Retinal pigment epithelial cell (primary cell): ENCODE measurements at regions not wholly inside any gene's neighbourhood (a gene's known extent, or its start where the extent isn't known, plus 50 kb on each side); places are given as distances from the start of the nearest gene placed in this dataset.

Experiments
- DNase-seq: peaks from one replicate; pipeline ENCODE4 v3.0.0-alpha.2; 2010; ENCODE audit warnings: low read depth
- H3K4me3 ChIP-seq: 2 replicates; pipeline ENCODE4 v1.5.1; 2011; ENCODE audit warnings: mild to moderate bottlenecking, low read length, control low read depth, moderate library complexity
- TF ChIP-seq, protein P1 (sequence below): conservative IDR thresholded peaks from 2 replicates; pipeline ENCODE4 v1.5.1; 2011; ENCODE audit warnings: low read depth, low read length, control low read depth, inconsistent platforms

DNA sequence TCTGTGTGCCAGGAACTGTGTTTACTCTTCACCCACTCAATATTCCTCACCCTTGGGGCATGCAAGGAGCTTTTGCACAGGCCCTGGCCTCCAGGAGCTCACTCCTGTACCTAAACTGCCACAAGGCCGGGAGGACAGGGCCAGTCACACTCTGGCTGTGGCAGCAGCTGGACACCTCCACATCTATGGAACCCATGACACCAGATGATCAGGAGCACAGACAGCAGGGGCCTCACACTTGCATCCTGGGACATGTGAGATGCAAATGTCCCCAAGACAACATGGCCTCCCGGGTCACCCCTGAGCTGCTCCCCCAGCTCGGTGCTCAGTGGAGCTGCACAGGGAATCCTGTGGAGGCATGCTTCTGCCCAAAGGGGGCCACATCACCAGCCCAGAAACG lies 61.8 kb upstream of the SLC66A3 start:
- H3K4me3 ChIP-seq = no peak overlapping the region
- TF ChIP-seq, protein P1, sequence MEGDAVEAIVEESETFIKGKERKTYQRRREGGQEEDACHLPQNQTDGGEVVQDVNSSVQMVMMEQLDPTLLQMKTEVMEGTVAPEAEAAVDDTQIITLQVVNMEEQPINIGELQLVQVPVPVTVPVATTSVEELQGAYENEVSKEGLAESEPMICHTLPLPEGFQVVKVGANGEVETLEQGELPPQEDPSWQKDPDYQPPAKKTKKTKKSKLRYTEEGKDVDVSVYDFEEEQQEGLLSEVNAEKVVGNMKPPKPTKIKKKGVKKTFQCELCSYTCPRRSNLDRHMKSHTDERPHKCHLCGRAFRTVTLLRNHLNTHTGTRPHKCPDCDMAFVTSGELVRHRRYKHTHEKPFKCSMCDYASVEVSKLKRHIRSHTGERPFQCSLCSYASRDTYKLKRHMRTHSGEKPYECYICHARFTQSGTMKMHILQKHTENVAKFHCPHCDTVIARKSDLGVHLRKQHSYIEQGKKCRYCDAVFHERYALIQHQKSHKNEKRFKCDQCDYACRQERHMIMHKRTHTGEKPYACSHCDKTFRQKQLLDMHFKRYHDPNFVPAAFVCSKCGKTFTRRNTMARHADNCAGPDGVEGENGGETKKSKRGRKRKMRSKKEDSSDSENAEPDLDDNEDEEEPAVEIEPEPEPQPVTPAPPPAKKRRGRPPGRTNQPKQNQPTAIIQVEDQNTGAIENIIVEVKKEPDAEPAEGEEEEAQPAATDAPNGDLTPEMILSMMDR = no peak
- no peak for DNase-seq

DNA sequence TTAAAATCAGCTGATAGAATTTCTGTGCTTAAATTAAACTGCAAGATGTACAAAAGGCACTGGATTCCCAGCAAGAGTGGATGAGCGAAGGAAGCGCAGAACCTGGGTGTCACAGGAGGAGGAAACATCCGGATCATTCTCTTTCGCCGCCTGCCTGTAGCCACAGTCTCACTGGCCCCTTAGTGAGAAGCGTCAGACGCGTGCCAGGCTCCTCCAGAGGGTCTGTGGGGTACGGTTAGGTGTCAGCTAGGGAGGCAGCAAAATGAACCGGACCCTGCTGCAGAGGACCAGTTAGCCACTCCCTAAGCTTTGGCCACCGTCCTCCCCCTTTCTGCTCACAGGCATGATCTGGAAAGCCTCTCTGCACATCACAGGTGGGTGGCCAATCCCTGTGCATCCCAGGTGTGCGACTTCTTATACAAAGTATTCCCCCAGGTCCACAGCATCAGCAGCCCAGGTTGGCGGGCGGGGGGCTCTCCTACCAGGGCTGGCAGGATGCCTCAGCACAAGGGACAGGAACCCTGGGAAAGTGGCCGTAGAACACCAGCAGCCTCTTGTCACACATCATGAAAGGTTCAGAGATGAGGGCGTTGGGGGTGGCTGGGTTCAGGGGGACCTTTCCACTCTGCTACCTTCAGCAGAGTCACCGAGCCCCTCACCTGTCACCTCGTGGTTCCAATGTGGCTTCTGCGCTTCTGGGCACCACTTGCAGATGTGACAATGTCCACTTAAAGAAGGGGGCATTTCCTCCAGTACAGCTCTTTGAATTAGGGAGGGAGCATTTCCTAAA lies 61.1 kb upstream of the SLC66A3 start:
- TF ChIP-seq, protein P1 = no peak
- no peak for DNase-seq
- H3K4me3 ChIP-seq = no peak overlapping the region

DNA sequence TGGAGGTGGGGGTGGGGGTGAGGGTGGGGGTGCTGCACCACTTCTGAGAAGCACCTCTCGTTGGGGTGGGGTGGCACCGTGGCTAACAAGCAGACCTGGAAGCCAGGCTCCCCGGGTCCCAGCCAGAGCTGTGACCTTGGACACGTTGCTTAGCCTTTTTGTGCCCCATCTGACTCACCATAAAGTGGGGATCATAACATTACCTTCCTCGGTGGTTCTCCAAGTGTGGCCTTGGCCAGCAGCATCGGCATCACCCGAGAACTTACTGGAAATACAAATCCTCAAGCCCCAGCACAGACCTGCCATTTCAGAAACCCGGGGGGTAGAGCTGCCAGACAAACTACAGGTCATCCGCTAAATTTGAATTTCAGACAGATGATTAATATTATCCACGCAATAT lies 58.7 kb upstream of the SLC66A3 start:
- H3K4me3 ChIP-seq = no peak overlapping the region
- TF ChIP-seq, protein P1 = no peak
- no peak for DNase-seq

DNA sequence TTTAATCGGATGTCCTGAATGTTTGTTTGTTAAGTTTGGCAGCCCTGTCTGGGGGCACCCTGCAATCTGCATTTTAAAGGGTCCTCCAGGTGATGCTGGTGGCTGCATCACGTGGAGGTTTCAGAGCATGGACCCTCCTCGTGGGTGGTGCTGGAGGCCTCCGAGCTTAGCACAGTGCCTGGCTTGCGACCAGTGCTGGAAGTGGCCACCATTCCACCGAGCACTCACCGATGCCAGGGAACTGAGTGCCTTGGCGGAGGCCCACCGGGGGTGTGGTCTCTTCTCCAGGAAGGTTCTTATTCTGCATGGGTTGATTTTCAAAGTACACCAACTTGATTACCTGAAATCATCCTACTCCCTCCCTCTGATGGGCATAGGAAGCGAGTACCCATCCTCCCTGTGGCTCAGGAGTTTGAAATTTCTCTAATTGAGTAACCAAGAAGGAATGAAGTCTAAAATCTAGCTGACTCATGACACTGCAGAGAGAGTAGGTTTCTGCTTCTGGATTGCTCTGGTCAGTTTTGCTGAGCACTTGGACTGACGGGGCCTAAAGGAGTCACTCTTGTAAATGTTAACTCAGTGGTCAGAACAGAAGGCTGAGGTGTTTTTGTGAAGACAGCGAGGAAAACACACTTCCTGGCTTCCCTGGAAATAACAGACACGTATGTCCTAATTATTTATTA lies 58.1 kb upstream of the SLC66A3 start:
- H3K4me3 ChIP-seq = no peak overlapping the region
- DNase-seq = no peak
- TF ChIP-seq, protein P1 = no peak

DNA sequence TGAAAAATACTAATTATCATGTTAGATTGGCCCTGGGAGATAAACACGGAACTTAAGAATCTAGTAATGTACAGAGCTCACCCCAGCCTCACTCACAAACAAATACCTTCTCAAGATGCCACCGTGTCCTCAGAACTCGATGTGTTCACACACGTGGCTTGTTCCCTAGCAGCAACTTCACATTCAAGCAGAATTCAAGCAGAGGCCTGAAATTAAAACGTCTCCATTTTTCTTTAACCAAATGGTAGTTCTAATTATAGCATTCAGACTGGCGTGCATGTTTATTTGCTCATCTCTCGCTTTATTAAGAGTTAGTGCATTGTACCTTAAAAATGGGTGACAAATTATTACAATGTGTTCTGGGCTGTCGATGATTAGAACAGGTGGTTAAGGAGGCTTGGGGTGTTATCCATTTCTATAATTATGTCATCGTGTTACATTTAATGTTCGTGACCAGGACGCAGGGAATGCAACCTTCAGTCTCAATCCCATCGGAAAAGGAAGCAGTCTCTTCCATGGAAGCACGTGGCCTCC lies 57.3 kb upstream of the SLC66A3 start:
- DNase-seq = no peak
- TF ChIP-seq, protein P1 = no peak
- H3K4me3 ChIP-seq = no peak overlapping the region

DNA sequence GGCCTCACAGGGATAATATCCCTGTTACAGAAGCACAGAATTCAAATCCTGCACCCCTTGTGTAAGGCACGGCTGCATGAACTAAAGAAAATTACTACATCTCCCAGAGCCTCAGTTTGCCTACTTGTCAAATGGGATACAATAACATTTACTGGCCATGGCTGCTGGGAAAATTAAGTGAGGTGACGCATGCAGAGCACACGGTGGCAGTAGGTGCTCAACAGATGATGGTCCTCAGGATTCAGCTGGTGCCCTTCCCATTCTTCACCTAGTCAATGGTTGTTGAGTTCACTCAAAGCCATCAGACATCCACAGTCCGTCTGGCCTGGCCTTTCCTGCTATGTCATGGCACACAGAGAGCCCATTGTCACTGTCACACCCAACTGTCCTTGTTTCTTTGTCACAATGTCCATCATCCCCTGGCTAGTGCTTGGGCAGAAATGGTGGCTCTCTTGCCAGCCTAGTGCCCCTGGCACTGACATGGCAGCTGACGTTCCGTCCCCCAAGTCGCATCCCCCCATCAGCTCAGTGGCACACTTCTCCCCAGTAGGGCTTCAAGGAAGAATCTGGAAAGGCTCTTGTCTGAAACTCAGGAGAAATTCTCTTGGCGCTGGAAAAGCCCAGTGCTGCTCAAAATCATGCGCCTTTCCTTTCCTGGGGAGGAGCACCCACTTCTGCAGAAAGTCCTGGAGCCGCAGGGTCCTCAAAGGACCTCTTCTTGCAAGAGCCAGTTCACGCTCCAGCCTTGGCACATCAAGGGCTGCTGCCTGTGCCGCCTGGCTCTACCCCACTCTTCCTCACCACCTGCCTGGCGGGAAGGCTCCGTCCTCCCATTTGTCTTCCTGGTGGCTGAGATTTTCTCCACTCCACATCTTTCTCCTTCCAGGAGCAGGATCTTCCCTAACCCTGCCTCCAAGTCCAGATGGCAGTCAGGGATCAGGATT lies 55.9 kb upstream of the SLC66A3 start:
- TF ChIP-seq, protein P1 = no peak
- no peak overlapping the region for H3K4me3 ChIP-seq
- no peak for DNase-seq
